22Rv1 (cell line): ENCODE measurements at regions not wholly inside any gene's neighbourhood (a gene's known extent, or its start where the extent isn't known, plus 50 kb on each side); places are given as distances from the start of the nearest gene placed in this dataset.

Experiments
- CTCF ChIP-seq: fragments of 450-650 bp; IDR thresholded peaks from 2 replicates; pipeline ENCODE4 v1.5.1; 2017; ENCODE audit warnings: mild to moderate bottlenecking
- ZFX ChIP-seq: fragments of 450-650 bp; IDR thresholded peaks from 2 replicates; pipeline ENCODE4 v1.6.1; 2017; ENCODE audit warnings: antibody characterized with exemption, borderline replicate concordance

- TF ChIP-seq CTCF (no peak), ZFX (no peak)
Observed at GRCh38 chr18:72409903-72410302, 134.2 kb downstream of the CBLN2 start.
